HEK293T (cell line): ENCODE measurements at regions not wholly inside any gene's neighbourhood (a gene's known extent, or its start where the extent isn't known, plus 50 kb on each side); places are given as distances from the start of the nearest gene placed in this dataset.

Source experiments
- BHLHE40 ChIP-seq: fragments of 450-650 bp; IDR thresholded peaks from 2 replicates; pipeline ENCODE4 v1.6.1; 2016; ENCODE audit warnings: mild to moderate bottlenecking, moderate library complexity, borderline replicate concordance
- FOXK2 ChIP-seq: fragments of 450-650 bp; IDR thresholded peaks from 2 replicates; pipeline ENCODE4 v1.6.1; 2016; ENCODE audit warnings: mild to moderate bottlenecking

- TF ChIP-seq BHLHE40 (no peak), FOXK2 (no peak)
Measured at GRCh38 chr2:8242739-8243138, 439.1 kb upstream of the ID2 start.
